ENCODE measurements at regions not wholly inside any gene's neighbourhood (a gene's known extent, or its start where the extent isn't known, plus 50 kb on each side); places are given as distances from the start of the nearest gene placed in this dataset.

- TF ChIP-seq CTCF (IDR thresholded peaks at IDR 0.05) (no peak), POLR2A (IDR thresholded peaks at IDR 0.05) (no peak)
Observed at GRCh38 chr11:37313266-37313665, 715.2 kb upstream of the RAG2 start.

All from stomach (tissue), 4 donors.